HG02623 (cell line): ENCODE measurements at regions not wholly inside any gene's neighbourhood (a gene's known extent, or its start where the extent isn't known, plus 50 kb on each side); places are given as distances from the start of the nearest gene placed in this dataset.

Experiments
- ATAC-seq: cut with Tn5 transposase; IDR thresholded peaks from one replicate; pipeline ENCODE4 v1.9.1; 2021; ENCODE audit warnings: moderate library complexity; ENCODE audit not compliant: unreplicated experiment

DNA sequence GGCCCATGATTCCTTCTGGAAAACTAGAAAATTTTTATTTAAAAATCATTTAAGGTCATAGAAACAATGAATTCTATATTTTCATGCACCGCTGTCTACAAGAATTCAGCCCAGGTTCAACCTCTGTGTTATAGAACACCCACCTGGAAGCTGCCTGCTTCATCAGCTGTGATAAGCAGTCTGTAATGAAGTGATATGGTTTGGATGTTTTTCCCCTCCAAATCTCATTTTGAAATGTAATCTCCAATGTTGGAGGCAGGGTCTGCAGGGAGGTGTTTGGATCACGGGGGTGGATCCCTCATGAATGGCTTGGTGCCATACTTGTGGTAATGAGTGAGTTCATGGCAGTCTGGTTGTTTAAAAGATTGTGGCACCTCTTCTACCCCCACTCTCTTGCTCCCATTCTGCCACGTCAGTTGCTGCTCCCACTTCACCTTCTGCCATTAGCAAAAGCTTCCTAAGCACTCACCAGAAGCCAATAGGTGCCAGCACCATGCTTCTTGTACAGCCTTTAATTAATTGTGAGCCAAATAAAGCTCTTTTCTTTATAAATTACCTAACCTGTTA is 55.6 kb downstream of the MRPL32 start:
- no peak for ATAC-seq

- ATAC-seq: no peak
Measured at GRCh38 chr7:42991024-42991423, 58.8 kb downstream of the MRPL32 start.

DNA sequence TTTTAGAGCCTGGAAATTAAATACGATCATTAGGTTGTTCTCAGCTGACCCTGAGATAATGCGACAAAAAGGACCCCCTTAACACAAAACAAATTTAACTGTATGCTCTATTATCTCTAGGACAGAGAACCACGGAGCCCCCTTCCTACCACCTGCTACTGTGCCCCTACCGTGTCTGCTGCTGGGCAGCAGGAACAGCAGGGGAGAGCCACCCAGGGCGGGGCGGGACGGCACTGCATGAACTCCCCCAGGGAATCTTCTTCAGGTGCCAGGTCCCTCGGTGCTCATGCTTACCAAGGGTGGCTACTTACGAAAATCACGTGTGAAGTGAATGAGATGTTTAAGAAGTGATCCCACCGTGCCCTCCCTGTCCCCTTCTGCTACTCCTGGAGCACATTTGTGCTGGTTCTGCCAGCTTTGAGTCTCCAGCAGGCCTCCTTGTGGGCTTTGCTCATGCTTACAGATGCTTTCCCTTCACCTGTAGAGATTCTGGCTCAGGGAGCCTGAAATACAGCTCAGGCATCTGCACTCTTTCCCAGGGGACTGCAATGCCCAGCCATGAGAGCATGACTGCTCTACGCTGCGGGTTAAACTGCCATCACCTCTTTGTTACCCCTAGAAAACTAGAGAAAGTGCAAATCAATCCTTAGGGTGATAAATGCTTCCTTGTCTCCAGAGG is 59.9 kb downstream of the MRPL32 start:
- ATAC-seq: no peak

DNA sequence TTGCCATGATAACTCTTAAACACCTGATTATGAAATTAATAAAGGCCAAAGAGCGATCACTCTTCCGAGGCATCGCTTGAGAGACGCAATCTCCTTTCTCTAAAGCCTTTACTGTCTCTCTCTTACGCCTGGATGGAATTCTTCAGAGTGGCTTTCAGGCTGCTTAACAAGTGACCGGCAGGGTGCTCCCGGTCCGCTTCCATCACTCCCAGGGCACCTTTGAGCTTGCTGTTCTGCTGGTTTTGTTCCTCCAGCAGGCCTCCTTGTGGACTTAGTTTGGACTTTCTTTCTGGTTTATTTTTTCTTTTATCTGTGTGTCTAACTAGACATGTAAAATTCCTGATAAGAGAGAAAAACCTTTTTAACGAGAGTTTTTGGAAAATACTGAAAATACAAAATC is 60.9 kb downstream of the MRPL32 start:
- no peak for ATAC-seq

- ATAC-seq: no peak
Measured at GRCh38 chr7:42994096-42994495, 61.9 kb downstream of the MRPL32 start.

- no peak for ATAC-seq
Measured at GRCh38 chr7:42997611-42998010, 65.4 kb downstream of the MRPL32 start.

DNA sequence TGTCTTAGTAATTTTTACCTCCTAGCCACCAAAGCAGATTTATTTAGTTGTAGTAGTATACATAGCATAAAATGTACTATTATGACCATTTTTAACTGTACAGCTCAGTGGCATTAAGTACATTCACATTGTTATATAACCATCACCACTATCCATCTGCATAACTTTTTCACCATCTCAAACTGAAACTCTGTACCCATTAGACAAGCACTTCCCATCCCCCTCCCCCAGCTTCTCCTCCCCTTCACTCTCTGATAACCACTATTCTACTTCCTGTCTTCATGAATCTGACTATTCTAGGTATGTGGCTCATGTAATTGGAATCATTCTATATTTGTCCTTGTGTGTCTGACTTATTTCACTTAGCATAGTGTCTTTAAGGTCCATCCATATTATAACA is 71.9 kb downstream of the MRPL32 start:
- ATAC-seq: no peak

GRCh38 chr7:43006008-43006407 is 73.8 kb downstream of the MRPL32 start:
- no peak for ATAC-seq

GRCh38 chr7:43010061-43010460 is 77.9 kb downstream of the MRPL32 start:
- ATAC-seq: no peak

DNA sequence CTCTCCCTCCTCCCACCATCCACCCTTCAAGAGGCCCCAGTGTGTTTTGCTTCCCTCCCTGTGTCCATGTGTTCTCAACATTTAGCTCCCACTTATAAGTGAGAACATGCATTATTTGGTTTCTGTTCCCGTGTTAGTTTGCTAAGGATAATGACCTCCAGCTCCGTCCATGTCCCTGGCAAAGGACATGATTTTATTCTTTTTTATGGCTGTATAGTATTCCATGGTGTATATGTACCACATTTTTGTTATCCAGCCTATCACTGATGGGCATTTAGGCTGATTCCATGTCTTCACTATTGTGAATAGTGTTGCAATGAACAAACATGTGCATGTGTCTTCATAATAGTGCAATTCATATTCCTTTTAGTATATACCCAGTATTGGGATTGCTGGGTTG is 79.7 kb downstream of the MRPL32 start:
- no peak for ATAC-seq

DNA sequence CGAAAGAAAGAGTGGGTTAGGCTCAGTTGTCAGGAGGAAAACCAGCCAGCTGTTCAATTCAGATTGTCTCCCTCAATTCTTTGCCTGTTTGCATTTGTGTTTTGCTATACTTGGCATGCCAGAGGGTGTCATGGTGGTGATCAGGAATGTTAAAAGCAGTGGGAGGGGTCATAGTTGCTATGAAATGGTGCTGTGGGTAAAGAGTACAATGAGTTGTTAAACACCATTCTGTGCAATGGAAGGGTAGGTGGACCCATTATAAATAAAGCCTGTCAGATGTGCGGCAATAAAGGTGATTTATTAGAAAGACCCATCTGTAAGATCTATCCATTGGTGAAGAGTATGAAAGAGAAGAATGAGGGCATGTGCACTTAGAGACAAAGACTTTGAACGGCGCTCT is 82.2 kb downstream of the MRPL32 start:
- no peak for ATAC-seq

- ATAC-seq: no peak
Measured at GRCh38 chr7:43015301-43015700, 83.1 kb downstream of the MRPL32 start.

GRCh38 chr7:43018446-43018845 is 86.3 kb downstream of the MRPL32 start:
- ATAC-seq: no peak

DNA sequence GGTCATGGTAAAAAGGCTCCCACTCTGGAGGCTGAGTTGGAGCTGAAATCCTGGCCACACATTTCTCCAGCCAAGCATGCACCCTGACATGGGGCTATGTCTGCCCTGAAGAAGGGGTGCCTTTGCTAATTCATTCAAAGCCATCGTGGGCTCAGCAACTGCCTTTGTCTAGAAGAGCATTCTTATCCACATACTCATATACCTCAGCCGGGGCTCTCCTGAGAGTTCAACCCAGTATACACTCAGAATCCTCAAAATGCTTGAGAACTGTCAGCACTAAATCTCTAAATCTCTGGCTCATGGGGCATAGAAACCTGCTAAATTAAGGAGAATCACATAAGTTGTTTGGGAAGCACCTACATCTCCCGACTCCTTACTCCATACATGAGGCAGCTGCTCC is 89.3 kb downstream of the MRPL32 start:
- ATAC-seq: no peak

- ATAC-seq: no peak
Measured at GRCh38 chr7:43022008-43022407, 89.8 kb downstream of the MRPL32 start.

- no peak for ATAC-seq
Measured at GRCh38 chr7:43033369-43033768, 79.1 kb upstream of the HECW1 start.

DNA sequence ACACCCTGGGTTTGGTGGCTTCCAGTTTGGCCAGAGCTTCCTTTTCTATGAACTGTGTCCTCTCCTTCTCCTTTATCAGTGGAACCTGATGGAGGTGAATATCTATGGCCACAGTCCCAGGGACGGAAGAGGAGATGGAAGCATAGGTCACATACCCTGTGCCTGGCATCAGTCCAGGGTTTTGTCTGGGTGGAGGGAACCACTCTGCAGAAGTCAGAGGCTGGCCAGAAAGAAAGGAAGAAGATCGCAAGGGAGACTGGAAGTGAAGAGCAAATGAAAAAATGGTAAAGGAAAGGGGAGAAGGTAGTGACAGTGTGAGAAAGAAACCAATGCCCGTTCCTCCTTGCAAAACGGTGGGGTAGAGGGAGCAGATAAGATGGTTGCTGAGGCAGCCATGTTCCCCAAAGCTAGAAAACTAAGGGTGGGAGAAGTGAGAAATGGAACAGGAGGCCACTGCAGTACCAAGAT is 77.9 kb upstream of the HECW1 start:
- ATAC-seq: no peak

DNA sequence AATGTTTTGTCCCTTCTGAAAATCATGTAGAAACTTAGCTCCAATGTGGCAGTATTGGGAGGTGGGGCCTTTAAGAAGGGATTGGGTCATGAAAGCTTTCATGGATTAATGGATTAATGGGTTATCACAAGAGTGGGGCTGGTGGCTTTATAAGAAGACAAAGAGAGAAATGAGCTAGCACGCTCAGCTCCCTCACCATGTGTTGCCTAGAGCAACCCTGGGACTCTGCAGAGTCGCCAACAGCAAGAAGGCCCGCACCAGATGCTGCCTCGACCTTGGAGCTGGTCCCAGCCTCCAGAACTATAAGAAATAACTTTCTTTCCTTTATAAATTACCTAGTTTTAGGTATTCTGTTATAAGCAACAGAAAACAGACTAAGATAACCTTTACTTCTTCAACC is 74.9 kb upstream of the HECW1 start:
- ATAC-seq: no peak

- ATAC-seq: no peak
Measured at GRCh38 chr7:43038254-43038653, 74.2 kb upstream of the HECW1 start.

- no peak for ATAC-seq
Measured at GRCh38 chr7:43039346-43039745, 73.1 kb upstream of the HECW1 start.

DNA sequence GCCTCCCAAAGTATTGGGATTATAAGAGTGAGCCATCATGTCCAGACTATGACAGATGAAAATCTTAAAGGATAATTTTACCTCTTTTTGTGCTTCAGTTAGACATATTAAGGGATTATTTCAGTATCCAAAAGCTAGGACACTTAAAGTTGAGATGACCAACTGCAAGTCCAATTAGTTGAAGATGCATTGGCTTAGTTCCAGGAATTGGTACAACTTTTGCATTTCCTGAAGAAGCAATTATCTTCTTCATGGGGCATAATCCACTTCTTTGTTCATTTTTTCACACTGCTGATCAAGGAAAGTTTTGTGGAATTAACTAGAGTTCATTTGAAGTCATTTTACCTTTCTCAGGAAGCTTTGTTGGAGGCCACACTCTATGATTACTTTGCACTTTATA is 72.0 kb upstream of the HECW1 start:
- ATAC-seq: no peak

DNA sequence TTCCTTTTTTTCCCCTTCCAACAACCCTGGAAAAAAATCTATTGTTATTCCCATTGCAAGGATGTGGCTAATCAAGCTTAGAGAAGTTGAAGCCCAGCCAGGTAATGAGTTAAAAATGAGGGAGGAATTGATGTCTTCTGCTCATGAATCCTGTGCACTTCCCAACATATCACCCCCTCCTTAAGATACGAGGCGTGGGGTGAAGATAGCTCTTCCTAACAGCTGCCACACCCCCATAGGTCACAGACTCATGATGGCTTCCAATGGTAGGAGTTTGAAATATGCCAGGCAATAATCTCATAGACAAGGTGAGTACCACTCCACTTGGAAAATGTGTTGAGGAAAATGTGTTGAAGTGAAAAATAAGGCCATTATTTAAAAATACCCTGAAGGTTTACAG is 71.3 kb upstream of the HECW1 start:
- ATAC-seq: no peak

GRCh38 chr7:43041724-43042123 is 70.7 kb upstream of the HECW1 start:
- no peak for ATAC-seq
